ENCODE measurements at regions not wholly inside any gene's neighbourhood (a gene's known extent, or its start where the extent isn't known, plus 50 kb on each side); places are given as distances from the start of the nearest gene placed in this dataset.

GRCh38 chr1:232438476-232438875 lies 191.5 kb downstream of the SIPA1L2 start:
- intact Hi-C loops (cut with micrococcal nuclease) = no loop called here
- DNase-seq = no peak
- H3K27ac ChIP-seq (ENCODE audit: insufficient read depth, low read length) = no peak overlapping the region
- H3K36me3 ChIP-seq (ENCODE audit: control insufficient read depth, insufficient read depth, low read length) = peaks cover 34% of the 10 kb centered on the region
- no peak overlapping the region for H3K4me2 ChIP-seq (ENCODE audit: low read depth, low read length)
- no peak overlapping the region for H3K18ac ChIP-seq (ENCODE audit: low read depth, low read length)
- H3K4ac ChIP-seq (ENCODE audit: low read depth, low read length) = no peak overlapping the region
- no peak overlapping the region for H4K5ac ChIP-seq (ENCODE audit: low read depth, low read length)
- H3K4me3 ChIP-seq (ENCODE audit: insufficient read depth, low read depth, low read length) = no peak overlapping the region
- ChIA-PET POLR2A (ENCODE audit: unreplicated experiment) (no interaction called here), CTCF (no interaction called here)
- H3K23ac ChIP-seq (ENCODE audit: low read depth, low read length) = no peak overlapping the region
- H4K20me1 ChIP-seq (ENCODE audit: insufficient read depth, low read length) = no peaks in the 10 kb centered on the region
- no CpG with 5 or more reads among the region's 5 CpGs for WGBS, 2 experiments (ENCODE audit: extremely low coverage in 2 of 2, insufficient read length in 1 of 2)
- ATAC-seq (ENCODE audit: low read depth) = no peak
- no TSS peak for BruUV-seq (replicated peaks)
- no peaks in the 10 kb centered on the region for H3K79me1 ChIP-seq (ENCODE audit: low read depth in 1 of 2, low read length in 2 of 2)
- no peak overlapping the region for H2AK5ac ChIP-seq (ENCODE audit: low read depth, low read length)
- H3K14ac ChIP-seq (replicated peaks; ENCODE audit: low read depth, low read length) = no peak overlapping the region
- H2BK120ac ChIP-seq (ENCODE audit: low read depth, low read length) = no peak overlapping the region
- H3K9me1 ChIP-seq (ENCODE audit: insufficient read depth, low read length) = peaks cover 13% of the 10 kb centered on the region
- H2BK20ac ChIP-seq (ENCODE audit: low read depth, low read length) = no peak overlapping the region
- in situ Hi-C loops (cut with MboI; ENCODE audit: low sequenced_read_pairs) = no loop called here
- no peak overlapping the region for H2AK9ac ChIP-seq (replicated peaks; ENCODE audit: low read depth, low read length, poor library complexity)
- H3K56ac ChIP-seq (ENCODE audit: extremely low read depth, insufficient read depth, low read length) = no peak overlapping the region
- no peaks in the 10 kb centered on the region for H3K27me3 ChIP-seq (ENCODE audit: control insufficient read depth, insufficient read depth, low read length)
- no peak overlapping the region; a peak in 1 of 4 replicates for H4K8ac ChIP-seq (ENCODE audit: low read depth in 2 of 2, low read length in 2 of 2)
- no peak overlapping the region for H2BK15ac ChIP-seq (ENCODE audit: low read depth, low read length)
- TF ChIP-seq ELK1 (IDR thresholded peaks at IDR 0.05; ENCODE audit: borderline replicate concordance, low read depth, low read length) (no peak), MAFK (IDR thresholded peaks at IDR 0.05; ENCODE audit: low read depth, low read length) (no peak), FOS (IDR thresholded peaks at IDR 0.05; ENCODE audit: low read depth, low read length) (no peak), BHLHE40 (IDR thresholded peaks at IDR 0.05; ENCODE audit: low read depth, low read length) (no peak), SMC3 (IDR thresholded peaks at IDR 0.05; ENCODE audit: low read depth, low read length) (no peak), CEBPB (IDR thresholded peaks at IDR 0.05; ENCODE audit: low read depth, low read length) (no peak), CTCF (conservative IDR thresholded peaks at IDR 0.05; ENCODE audit: low read depth, low read length) (no peak), MXI1 (IDR thresholded peaks at IDR 0.05; ENCODE audit: borderline replicate concordance, low read depth, low read length) (no peak), NFE2L2 (IDR thresholded peaks at IDR 0.05; ENCODE audit: low read depth, low read length) (no peak), CHD1 (IDR thresholded peaks at IDR 0.05; ENCODE audit: low read depth, low read length) (no peak), POLR2A (IDR thresholded peaks at IDR 0.05; ENCODE audit: low read depth, low read length) (no peak), USF2 (IDR thresholded peaks at IDR 0.05; ENCODE audit: low read depth, low read length) (no peak), RCOR1 (IDR thresholded peaks at IDR 0.05; ENCODE audit: insufficient replicate concordance, low read length) (no peak), RFX5 (IDR thresholded peaks at IDR 0.05; ENCODE audit: low read depth, low read length) (no peak), MAZ (IDR thresholded peaks at IDR 0.05; ENCODE audit: borderline replicate concordance, low read depth, low read length) (no peak), RAD21 (IDR thresholded peaks at IDR 0.05; ENCODE audit: low read length) (no peak)
- H3K9me3 ChIP-seq (ENCODE audit: control insufficient read depth, insufficient read depth, low read length) = no peaks in the 10 kb centered on the region
- dilution Hi-C loops (cut with HindIII; ENCODE audit: low sequenced_read_pairs, unreplicated experiment) = no loop called here
- no peak overlapping the region for H2BK5ac ChIP-seq (ENCODE audit: low read depth, low read length, poor library complexity, severe bottlenecking)
- H3K4me1 ChIP-seq (ENCODE audit: control insufficient read depth, insufficient read depth, low read length) = peaks cover 2% of the 10 kb centered on the region; the same call in 1 of the 2 replicates
- H2AFZ ChIP-seq (replicated peaks; ENCODE audit: low read length, poor library complexity) = no peak overlapping the region
- H3K9ac ChIP-seq (ENCODE audit: low read depth, low read length) = no peak overlapping the region
- no peak overlapping the region for H4K91ac ChIP-seq (ENCODE audit: insufficient read depth, low read depth, low read length)

Data from IMR-90 (cell line).